ENCODE measurements at regions not wholly inside any gene's neighbourhood (a gene's known extent, or its start where the extent isn't known, plus 50 kb on each side); places are given as distances from the start of the nearest gene placed in this dataset.

GRCh38 chr10:83983578-83984255, 155.6 kb upstream of the GHITM start:
- peak; percentile 35 for DNase-seq
- Mint-ChIP-seq H3K9me3 (no peaks in the 10 kb centered on the region), H3K27me3 (ENCODE audit: low read depth, poor library complexity) (peaks cover 13% of the 10 kb centered on the region), H3K4me3 (no peak overlapping the region), H3K27ac (peak overlapping the region; percentile 97), H3K4me1 (peaks cover 47% of the 10 kb centered on the region), H3K36me3 (ENCODE audit: low read depth) (no peaks in the 10 kb centered on the region)
- TF ChIP-seq CTCF (IDR thresholded peaks at IDR 0.05), result no peak

DNA sequence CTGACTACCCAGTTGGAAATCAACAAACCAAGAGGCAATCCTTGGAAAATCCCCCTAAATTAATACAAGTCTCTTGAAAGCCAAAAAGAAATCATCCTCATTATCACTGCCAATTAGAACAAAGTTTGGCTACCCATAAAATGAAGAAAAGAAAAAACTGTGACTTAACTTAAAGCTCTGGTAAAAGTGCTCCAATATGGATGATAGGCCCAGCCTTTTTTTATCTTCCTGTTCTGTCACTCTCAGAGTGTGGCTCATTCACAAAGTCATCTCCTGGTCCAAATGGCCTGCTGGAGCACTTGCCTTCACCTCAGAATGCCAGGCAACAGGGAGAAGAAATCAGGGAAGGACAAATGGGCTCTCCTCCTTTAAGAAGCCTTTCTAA, 155.1 kb upstream of the GHITM start:
- no peak overlapping the region for H3K4me3 Mint-ChIP-seq
- no peaks in the 10 kb centered on the region for H3K36me3 Mint-ChIP-seq (ENCODE audit: low read depth)
- H3K4me1 Mint-ChIP-seq, result peaks cover 46% of the 10 kb centered on the region
- peak overlapping the region; percentile 97 for H3K27ac Mint-ChIP-seq
- H3K27me3 Mint-ChIP-seq (ENCODE audit: low read depth, poor library complexity), result peaks cover 11% of the 10 kb centered on the region
- DNase-seq, result no peak
- no peaks in the 10 kb centered on the region for H3K9me3 Mint-ChIP-seq
- TF ChIP-seq CTCF (IDR thresholded peaks at IDR 0.05), result no peak

- no peaks in the 10 kb centered on the region for H3K36me3 Mint-ChIP-seq (ENCODE audit: low read depth)
- H3K9me3 Mint-ChIP-seq, result no peaks in the 10 kb centered on the region
- H3K27me3 Mint-ChIP-seq (ENCODE audit: low read depth, poor library complexity), result peaks cover 11% of the 10 kb centered on the region
- H3K4me3 Mint-ChIP-seq, result no peak overlapping the region
- DNase-seq, result no peak
- peaks cover 37% of the 10 kb centered on the region for H3K4me1 Mint-ChIP-seq
- peak overlapping the region; percentile 46 for H3K27ac Mint-ChIP-seq
- TF ChIP-seq CTCF (IDR thresholded peaks at IDR 0.05), result no peak
These were observed 152.5 kb upstream of the GHITM start for GRCh38 chr10:83986800-83987199.

GRCh38 chr10:83987216-83987615, 152.1 kb upstream of the GHITM start:
- peaks cover 11% of the 10 kb centered on the region for H3K27me3 Mint-ChIP-seq (ENCODE audit: low read depth, poor library complexity)
- H3K4me3 Mint-ChIP-seq, result no peak overlapping the region
- H3K27ac Mint-ChIP-seq, result no peak overlapping the region
- H3K9me3 Mint-ChIP-seq, result no peaks in the 10 kb centered on the region
- DNase-seq, result no peak
- TF ChIP-seq CTCF (IDR thresholded peaks at IDR 0.05), result no peak
- peaks cover 37% of the 10 kb centered on the region for H3K4me1 Mint-ChIP-seq
- no peaks in the 10 kb centered on the region for H3K36me3 Mint-ChIP-seq (ENCODE audit: low read depth)

DNA sequence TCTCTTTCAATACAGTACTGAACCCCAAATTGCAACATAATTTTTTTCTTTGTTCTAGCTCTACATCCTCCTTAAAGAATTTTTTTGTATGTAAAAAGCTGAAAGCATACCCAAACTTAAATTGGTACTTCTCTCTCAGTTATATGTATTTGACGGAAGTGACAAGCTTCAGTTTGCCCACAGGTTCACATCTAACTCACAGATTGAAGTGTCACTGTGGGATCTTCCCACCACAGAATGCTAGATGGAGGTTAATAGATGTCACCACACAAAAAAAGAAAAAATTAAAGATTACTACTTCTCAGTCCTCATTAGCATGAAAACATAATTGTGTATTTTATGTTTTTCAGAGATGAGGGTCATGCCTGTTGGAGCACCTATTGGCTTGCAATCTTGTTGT, 150.9 kb upstream of the GHITM start:
- Mint-ChIP-seq H3K27ac (no peak overlapping the region), H3K4me3 (no peak overlapping the region), H3K27me3 (ENCODE audit: low read depth, poor library complexity) (peaks cover 11% of the 10 kb centered on the region), H3K36me3 (ENCODE audit: low read depth) (no peaks in the 10 kb centered on the region), H3K4me1 (peaks cover 26% of the 10 kb centered on the region), H3K9me3 (no peaks in the 10 kb centered on the region)
- no peak for TF ChIP-seq CTCF (IDR thresholded peaks at IDR 0.05)
- DNase-seq, result no peak

GRCh38 chr10:83990126-83990525, 149.2 kb upstream of the GHITM start:
- peaks cover 15% of the 10 kb centered on the region for H3K27me3 Mint-ChIP-seq (ENCODE audit: low read depth, poor library complexity)
- peaks cover 12% of the 10 kb centered on the region for H3K4me1 Mint-ChIP-seq
- H3K4me3 Mint-ChIP-seq, result no peak overlapping the region
- no peak for TF ChIP-seq CTCF (IDR thresholded peaks at IDR 0.05)
- H3K9me3 Mint-ChIP-seq, result no peaks in the 10 kb centered on the region
- no peak for DNase-seq
- H3K27ac Mint-ChIP-seq, result no peak overlapping the region
- no peaks in the 10 kb centered on the region for H3K36me3 Mint-ChIP-seq (ENCODE audit: low read depth)
